Vagina (tissue), 2 donors: ENCODE measurements at regions not wholly inside any gene's neighbourhood (a gene's known extent, or its start where the extent isn't known, plus 50 kb on each side); places are given as distances from the start of the nearest gene placed in this dataset.

Experiments
- POLR2A ChIP-seq, 2 donors: fragments of 450-650 bp; IDR thresholded peaks; one replicate each; pipeline ENCODE4 v1.6.1; 2017; ENCODE audit warnings: antibody characterized with exemption in 2 of 2, mild to moderate bottlenecking in 2 of 2, moderate library complexity in 2 of 2
- POLR2AphosphoS5 ChIP-seq, 2 donors: sonication (generic); formaldehyde crosslinking; IDR thresholded peaks; one replicate each; pipeline ENCODE4 v1.9.0; 2017; ENCODE audit warnings: antibody characterized with exemption in 2 of 2, mild to moderate bottlenecking in 2 of 2, low read depth in 1 of 2; ENCODE audit not compliant: insufficient read depth in 1 of 2
- TF ChIP-seq, protein P1 (sequence below), 3 experiments: fragments of 450-650 bp in 2 of 3; fragments of 200-600 bp in 1 of 3; sonication (generic) in 1 of 3; IDR thresholded peaks; one replicate each; pipeline ENCODE4 v1.5.1; 2017 to 2019; ENCODE audit warnings: antibody characterized with exemption in 3 of 3, mild to moderate bottlenecking in 2 of 3, moderate library complexity in 2 of 3

DNA sequence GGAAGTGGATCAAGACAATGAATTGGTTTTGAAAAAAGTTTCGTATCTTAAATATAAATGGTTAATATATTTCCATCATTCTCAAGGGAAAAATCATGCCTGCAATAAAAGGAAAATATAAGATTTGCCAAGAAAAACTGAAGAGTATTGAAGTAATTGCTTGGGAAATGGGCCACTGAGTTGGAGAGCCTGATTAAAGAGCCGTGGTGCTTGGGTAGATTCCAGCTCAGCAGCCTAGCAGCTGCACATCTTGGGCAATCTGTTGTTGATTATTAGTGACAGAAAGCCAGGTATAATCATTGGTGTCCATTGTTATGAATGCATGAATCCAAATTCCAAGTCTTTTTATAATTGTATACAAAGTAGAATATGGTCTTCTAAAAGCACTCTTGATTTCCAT lies 800.9 kb upstream of the CHORDC1 start:
- no peak for TF ChIP-seq POLR2A (IDR thresholded peaks at IDR 0.05)
- TF ChIP-seq, protein P1, sequence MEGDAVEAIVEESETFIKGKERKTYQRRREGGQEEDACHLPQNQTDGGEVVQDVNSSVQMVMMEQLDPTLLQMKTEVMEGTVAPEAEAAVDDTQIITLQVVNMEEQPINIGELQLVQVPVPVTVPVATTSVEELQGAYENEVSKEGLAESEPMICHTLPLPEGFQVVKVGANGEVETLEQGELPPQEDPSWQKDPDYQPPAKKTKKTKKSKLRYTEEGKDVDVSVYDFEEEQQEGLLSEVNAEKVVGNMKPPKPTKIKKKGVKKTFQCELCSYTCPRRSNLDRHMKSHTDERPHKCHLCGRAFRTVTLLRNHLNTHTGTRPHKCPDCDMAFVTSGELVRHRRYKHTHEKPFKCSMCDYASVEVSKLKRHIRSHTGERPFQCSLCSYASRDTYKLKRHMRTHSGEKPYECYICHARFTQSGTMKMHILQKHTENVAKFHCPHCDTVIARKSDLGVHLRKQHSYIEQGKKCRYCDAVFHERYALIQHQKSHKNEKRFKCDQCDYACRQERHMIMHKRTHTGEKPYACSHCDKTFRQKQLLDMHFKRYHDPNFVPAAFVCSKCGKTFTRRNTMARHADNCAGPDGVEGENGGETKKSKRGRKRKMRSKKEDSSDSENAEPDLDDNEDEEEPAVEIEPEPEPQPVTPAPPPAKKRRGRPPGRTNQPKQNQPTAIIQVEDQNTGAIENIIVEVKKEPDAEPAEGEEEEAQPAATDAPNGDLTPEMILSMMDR (IDR thresholded peaks at IDR 0.05): no peak
- TF ChIP-seq POLR2AphosphoS5 (IDR thresholded peaks at IDR 0.05; ENCODE audit: insufficient read depth in 1 of 2, low read depth in 1 of 2): no peak
